Heart left ventricle (tissue), 13 donors: ENCODE measurements at regions not wholly inside any gene's neighbourhood (a gene's known extent, or its start where the extent isn't known, plus 50 kb on each side); places are given as distances from the start of the nearest gene placed in this dataset.

Source experiments
- CTCF ChIP-seq, 12 donors: fragments of 200-600 bp; sonication (generic) in 4 of 12; IDR thresholded peaks; one replicate each; pipeline versions ENCODE4 v1.5.0 to v1.8.0; 2018 to 2022; ENCODE audit warnings: antibody characterized with exemption in 12 of 12, mild to moderate bottlenecking in 5 of 12
- POLR2A ChIP-seq, 2 donors: fragments of 450-650 bp; IDR thresholded peaks; one replicate each; pipeline ENCODE4 v1.6.1; 2017; ENCODE audit warnings: antibody characterized with exemption in 2 of 2, mild to moderate bottlenecking in 2 of 2, moderate library complexity in 2 of 2
- donor health status: ischemic (EF 13 %, LVEDD 7.1; RV severe dilation, severe dysfunction).
- donor health status: DM: no; HTN: yes; CAD: no.
- donor health status: DM: no; HTN: no; CAD: no.
- donor health status: ischemic (EF 25% LVEDD 6.9; RV normal size, moderate dysfunction).
- donor health status: ischemic (EF 25% LVEDD 5.7; RV mildly dilated, moderate dysfunction).
- donor health status: ischemic (EF 35%, LVEDD 5.7; RV mildly dilated, moderate dysfunction).
- donor health status: nonischemic (EF 11% LVEDD 7.7; RV severe dilation, severe dysfunction).
- donor health status: DM: yes; HTN: yes; CAD: no.
- donor health status: PGD.
- donor health status: ischemic (EF 29% LVEDD 5.4; RV normal size, mild dysfunction).
- donor health status: nonischemic (EF 23%, LVEDD 6.1; RV moderate dilation, normal function).

GRCh38 chr18:2036086-2036485, 535.2 kb downstream of the METTL4 start:
- TF ChIP-seq CTCF (IDR thresholded peaks at IDR 0.05): no peak
- no peak for TF ChIP-seq POLR2A (IDR thresholded peaks at IDR 0.05)
